GM19455 (cell line): ENCODE measurements at regions not wholly inside any gene's neighbourhood (a gene's known extent, or its start where the extent isn't known, plus 50 kb on each side); places are given as distances from the start of the nearest gene placed in this dataset.
"Not testable (repeated sequence)": the region's sequence is repeated elsewhere in the genome, so short reads cannot be mapped to it uniquely, and the experiment has no call there.

Experiments used
- ATAC-seq: cut with Tn5 transposase; IDR thresholded peaks from one replicate; pipeline ENCODE4 v1.9.1; 2021; ENCODE audit not compliant: unreplicated experiment

DNA sequence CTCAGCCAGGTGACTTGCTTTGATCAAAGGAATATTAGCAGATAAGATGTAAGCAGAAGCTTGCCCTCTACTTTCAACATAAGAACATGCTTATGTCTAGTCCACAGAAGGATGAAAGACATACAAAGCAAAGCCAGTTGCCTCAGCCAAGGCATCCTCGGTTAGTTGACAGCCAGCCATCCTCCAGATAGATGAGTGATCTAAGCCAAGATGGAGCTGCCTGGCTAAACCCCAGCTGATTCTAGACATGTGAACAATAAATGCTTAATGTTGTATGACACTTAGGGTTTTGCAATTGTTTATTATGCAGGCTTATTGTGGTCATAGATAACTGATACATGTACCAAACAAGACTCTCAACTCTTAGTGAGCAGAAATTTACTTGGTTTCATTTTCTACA is 157.6 kb upstream of the TMTC2 start:
- ATAC-seq = no peak

DNA sequence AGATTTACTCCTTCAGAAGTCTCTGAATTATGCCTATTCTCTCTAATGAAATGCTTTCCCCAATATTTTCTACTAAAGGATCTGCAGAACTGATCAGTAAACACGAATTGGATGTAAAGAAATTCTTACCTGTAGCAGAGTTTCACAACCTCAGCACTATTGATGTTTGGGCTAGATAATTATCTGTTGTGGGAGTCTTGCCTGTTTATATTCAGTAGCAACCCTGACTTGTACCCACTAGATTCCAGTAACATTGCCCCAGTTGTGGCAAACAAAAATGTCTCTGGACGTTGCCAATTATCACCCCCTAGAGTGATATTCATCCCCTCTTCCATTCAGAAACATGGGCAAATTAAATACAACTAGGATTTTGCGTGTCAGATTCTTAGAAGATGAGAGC is 156.8 kb upstream of the TMTC2 start:
- ATAC-seq = no peak

DNA sequence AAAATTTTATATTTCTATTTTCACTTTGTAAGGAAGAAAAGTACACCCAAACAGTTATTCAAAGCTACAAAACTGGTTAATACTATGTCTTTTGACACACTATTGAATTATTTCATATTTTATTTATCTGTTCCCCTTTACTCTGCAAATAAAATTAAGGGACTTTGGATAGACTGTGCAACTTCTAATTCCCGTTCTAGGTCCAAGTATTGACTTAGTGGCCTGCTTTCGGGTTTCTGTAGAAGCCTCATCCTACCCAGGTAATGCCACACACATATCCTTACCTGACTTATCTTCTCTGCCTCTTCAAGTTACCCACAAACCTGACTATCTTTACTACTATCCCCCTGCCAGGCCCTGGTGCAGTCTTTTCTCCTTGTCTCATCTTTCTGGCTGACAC is 156.3 kb upstream of the TMTC2 start:
- ATAC-seq = no peak

DNA sequence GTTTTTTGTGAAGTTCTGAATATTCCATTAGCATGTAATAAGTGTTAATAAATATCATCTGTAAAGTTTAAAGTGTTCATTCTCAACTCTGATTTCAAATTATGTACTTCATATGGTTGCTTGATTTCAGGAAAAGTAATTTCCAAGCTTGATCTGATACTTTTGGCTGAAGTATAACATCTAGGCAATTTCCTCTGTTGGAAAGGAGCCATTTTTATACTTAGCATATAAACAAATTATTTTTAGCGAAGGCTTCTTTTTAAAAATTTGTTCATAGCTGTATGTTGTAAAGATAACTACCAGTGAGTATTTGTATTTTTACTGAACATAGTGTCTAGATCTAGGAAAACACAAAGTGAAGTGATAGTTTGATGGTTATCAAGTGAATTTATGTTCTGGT is 153.4 kb upstream of the TMTC2 start:
- no peak for ATAC-seq

DNA sequence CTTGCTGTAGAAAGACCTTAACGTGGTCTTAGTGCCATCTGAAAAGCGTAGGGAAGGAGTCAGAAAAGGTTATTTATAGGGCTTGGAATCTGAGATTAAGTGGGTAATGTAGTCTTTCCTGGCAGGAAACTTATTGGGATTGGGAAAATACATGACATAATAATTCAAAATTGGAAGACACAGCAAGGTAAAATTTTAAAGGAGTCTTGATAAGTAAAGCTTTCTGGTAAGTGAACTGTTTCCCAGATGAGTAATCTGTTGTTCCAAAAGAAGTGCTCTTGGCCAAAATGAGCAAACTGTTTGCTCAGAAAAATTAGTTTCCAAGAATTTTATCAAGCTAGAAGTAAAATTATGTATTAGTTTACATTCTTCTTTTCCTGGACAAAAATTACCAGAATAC is 149.3 kb upstream of the TMTC2 start:
- no peak for ATAC-seq

DNA sequence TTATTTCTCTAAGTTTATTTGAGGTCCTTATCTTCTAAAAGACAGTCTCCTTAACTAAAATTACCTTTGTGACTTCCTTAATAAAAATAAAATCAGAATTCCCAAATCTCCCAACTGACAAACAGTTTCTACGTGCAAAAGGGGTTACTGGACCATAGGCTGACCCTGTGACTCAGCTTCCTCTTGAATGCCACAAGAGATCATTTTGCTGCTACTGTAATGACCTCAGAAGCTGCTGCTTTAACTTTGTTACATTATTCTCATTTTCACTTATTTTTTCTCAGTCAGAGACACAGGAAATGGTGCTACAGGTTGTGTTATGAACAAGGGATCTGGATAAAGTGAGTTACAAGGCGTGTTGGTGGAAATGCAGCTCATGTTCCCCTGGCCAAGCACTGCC is 132.2 kb upstream of the TMTC2 start:
- no peak for ATAC-seq

DNA sequence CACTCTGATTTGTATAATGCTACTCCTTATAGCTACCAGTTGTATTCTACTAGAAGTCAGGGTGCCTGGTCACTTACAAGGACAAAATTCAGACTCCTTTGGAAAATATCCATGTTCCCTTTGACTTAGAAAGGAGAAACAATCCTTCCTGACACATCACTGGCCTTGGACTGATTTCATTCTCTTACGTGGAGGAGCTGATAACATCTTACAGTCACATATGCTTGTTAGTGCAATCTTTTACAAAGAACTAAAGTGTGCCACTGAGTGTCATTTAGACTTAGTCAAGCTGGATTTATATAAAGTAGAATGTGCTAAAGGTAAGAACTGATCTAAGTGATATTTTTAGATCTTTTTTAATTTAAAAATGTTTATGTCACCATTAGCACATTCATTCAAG is 131.0 kb upstream of the TMTC2 start:
- ATAC-seq = no peak

DNA sequence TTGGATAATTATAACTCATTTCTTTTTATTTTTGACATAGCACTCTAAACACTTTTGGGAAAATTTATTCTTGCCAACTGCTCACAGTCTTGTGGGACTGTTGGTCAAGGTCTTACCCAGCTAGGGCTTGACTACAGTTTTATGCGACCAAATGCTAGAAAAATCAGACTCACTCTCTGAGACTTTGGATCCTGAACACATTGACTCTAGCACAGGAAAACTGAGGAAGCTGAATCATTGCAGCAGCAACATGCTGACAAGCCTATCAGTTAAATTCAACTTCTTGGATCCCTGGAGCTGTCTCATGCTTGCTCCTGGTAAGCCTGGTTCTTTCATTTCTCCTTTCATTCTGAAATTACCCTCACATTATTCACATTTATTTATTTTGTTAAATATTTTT is 120.7 kb upstream of the TMTC2 start:
- ATAC-seq = no peak

DNA sequence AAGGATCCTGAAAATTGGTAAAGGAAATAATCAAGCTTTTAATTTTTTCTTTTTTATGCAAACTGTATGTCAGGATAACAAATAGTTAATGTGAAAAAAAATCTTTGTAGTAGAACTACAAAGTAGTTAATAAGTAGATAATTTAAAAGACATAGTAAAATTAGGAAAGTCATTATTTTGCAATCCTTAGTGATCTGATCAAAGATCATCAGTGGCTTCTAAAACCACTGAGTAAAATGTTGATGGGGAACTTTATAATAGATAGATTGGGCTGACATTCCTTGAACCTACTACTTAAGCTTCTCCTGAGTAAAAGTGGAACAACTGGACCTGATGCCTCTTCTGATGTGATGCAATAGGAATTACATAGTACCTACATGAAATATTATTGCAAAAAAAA is 119.0 kb upstream of the TMTC2 start:
- no peak for ATAC-seq

DNA sequence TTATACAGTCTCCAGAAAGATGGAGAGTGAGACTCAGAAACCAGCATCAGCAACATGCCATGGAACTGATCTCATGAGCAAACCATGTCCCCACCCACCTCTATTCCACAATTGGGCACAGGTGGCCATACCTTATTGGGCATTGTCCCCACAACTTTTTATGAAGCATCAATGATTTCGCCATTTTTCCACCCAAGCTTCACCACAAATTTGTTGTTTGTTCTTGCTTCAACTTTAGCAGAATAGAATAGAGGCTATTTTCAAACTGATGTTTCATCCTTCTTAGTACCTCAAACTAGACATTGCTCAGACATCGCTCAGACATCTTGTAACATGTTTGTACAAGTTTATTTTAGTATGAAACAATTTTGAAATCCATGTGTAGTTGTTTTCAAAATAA is 112.5 kb upstream of the TMTC2 start:
- no peak for ATAC-seq

DNA sequence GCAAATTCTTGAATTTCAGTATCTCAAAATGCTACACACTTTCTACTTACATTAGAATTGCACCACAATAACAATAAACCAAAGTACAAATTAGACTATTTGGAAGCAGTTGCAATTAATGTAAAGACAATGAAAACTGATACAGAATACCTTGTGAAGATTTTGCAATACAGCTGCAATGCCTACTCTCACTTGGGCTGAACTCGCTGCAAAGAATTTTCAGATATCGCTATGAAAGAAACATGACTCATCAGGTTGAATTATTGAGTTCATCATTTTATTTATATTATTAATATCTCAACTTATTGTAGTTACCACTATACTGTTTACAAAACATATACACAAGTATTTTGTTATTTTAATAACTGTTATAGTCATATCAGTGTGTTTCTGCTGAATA is 108.0 kb upstream of the TMTC2 start:
- ATAC-seq = no peak

DNA sequence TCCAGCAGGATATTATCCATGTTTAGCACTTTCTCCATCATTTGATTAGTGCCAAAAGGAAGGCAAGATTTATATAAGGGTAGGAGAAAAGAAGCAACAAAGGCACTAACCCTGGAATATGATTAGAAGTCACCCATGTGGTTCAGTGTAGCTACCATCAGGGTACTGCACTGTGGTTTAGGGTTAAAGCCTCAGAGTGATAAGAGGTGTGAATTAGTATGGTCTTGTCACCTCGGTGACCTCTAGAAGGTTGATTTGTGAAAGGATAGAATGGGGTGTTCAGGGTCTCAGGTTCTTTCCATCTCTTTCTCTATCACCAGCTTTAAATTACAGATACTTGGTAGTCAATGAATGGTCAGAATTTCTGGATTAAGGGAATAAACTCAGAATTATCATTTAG is 103.0 kb upstream of the TMTC2 start:
- no peak for ATAC-seq

DNA sequence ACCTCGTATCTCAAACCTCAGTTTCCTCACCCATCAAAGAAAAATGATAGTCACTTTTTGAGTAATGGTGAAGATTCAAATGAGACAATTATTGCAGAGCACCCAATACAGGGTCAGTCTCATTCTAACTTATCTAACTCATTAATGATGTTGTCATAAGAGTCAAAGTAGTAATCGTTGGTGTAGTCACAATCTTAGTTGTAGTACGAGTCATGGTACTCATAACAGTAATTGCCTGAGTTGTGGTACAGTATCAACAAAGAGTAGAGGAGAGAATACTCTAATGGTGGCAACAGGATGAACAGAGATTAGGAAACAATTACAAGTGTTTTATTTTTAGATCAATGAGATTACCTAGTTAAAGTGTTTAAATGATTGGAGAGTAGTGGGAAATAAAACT is 93.6 kb upstream of the TMTC2 start:
- no peak for ATAC-seq

DNA sequence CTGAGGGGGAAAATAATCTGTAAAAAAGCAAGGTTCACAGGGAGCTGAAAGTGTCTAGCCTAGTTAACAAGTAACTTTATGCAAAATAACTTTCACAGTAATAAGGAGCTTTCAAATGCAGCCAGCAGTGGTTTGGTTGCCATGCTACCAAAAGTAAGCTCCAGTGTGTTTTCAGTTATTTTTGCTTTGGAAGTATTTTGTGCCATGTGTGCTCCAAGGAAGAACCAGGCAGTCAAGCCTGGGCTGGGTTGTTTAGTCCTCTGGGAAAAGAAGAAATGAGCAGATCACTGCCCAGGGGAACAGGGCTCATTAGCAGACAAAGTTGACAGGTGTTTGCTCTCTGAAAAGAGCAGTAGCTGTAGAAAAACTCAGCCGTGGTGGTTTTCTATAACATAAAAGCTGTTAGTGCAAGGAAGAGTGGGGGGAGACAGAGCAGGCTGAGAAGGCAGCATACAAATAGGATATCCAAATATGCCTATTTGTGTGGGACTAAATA is 92.8 kb upstream of the TMTC2 start:
- peak; percentile 87 for ATAC-seq

DNA sequence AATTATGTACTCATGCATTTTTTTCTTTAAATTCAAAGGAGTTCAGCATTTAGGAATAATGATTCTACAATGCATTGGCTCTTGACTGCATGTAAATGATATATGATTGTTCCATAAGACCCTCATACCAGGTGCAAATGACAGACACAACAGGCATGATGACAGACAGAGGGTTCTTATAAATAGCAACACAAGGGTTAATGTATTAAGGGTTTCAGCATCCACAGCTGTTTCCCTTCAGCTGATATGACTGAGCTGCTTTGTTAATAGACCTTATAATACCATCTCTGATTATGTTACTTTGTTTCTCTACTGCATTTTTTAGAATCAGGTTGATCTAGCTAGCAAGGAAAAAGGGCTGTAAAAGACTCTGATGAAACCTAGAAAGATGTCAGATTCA is 90.8 kb upstream of the TMTC2 start:
- no peak for ATAC-seq

DNA sequence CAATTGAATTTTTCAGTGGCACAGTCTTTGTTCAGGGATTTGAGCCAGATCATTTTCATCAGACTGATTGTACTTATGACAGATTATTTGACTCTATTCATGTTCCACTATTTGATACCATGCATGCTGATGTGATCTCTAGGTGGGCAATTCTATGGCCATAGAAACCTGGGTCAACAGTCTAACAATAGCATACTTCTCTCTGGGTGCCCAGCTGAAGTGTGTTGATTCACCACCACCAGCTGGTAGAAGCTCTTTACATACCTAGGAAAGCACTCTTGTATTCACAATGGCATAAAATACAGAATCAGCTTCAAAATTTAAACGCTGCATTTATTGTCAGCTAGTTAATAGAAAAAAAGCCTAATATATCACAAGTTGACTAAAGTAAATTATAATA is 90.2 kb upstream of the TMTC2 start:
- no peak for ATAC-seq

DNA sequence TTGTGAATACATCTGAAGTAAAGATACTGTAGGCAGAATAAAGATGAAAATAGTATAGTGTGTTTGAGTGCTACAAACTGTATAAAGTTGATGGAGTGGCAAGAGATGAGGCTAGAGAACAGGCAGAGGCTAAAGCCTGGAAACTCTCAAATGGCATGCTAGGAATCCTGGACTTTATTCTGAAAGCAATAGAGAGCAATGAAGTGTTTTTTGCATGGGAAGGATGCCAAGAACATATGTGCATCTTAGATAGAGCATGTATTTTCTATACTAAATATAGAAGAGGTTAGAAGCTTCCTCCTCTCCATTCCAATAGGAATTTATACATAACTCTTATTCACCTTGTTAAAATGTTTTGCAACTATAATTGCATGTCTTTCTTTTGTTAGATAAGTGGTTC is 86.3 kb upstream of the TMTC2 start:
- ATAC-seq = no peak

DNA sequence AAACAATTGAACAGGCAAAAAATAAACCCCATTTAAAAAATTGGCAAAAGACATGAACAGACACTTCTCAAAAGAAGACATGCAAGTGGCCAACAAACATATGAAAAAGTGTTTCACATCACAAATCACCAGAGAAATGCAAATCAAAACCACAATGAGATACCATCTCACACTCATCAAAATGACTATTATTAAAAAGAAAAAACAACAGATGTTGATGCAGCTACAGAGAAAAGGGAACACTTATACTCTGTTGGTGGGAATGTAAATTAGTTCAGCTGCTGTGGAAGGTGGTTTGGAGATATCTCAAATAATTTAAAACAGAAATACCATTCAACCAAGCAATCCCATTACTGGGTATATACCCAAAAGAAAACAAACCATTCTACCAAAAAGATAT is 83.1 kb upstream of the TMTC2 start:
- ATAC-seq = not testable (repeated sequence)

DNA sequence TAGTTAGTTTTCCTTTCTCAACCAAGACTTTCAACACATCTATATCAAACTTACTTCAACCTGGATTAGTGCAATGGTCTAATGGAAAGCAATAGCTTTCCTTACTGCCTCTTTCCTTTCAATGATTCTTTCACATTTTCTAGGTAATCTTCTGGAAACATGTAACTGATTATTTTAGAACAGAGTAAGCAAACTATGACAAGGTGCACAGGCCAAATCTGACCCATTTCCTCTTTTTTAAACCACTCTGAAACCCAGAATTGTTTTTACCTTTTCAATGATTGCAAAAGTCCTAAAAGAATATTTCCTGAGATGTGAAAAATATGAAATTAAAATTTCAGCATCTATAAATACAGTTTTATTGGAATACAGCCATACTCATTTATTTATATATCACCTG is 81.6 kb upstream of the TMTC2 start:
- no peak for ATAC-seq

DNA sequence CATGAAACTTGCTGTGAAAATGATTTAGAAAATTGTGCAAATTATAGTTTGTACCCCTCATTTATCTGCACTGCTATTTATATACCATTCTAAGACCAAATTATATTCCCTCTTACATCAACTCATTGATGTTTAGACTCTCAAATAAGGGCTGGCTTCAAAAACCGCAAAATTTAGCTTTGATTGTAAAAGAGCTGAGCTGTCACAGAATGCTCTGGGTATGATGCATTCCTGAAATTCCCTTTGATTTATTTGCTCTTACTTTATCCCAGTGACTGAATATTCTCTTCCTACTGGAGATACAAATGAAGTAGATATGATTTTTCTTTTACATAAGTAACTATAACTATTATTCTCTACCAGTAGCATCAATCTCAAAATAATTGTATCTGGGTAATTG is 78.0 kb upstream of the TMTC2 start:
- no peak for ATAC-seq

DNA sequence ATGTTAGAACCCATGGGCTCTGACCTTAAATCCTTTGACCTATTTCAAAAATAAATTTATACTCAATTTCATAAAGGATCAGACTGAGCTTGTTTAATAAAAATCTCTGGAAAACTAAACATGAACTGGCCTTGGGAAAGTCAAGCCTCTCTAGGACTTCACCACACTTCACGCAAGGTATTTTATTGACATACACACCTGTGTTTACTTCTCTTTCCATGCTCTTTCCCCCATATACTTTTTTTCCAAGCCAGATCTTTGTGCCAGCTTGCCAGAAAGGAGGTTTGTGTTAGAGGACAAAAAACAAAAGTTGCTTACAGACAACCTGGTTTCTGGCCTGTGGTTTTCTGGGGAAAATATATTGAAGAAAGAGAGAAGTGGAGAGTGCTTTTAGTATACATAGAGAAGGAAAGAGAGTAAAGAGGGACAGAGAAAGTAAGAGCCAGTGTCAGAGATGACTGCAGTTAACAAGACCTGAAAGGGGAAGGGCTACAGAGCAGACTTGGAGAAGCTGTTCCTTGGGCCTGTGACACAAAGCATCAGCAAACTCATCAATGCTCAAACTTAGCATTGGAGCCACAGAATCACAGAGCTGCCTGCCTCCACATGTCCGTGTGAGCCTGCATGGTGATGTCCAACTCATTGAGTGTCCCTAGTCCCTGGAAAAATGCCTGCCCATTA is 77.3 kb upstream of the TMTC2 start:
- no peak for ATAC-seq

DNA sequence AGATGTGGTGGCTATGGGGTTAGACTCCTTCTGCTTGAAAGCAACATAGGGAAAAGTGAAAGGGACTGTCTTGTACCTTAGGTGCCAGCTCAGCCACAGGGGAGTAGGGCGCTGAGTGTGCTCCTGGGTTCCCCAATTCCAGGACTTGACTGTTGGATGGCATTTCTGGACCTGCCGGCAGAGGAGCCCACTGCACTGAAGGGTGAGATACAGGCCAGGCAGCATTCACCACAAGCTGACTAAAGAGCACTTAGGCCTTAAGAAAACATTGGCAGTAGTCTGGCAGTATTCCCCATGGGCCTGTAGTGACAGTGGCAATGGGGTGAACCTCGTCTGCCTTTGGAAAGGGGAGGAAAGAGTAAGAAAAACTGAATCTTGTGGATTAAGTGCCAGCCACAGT is 67.1 kb upstream of the TMTC2 start:
- no peak for ATAC-seq

DNA sequence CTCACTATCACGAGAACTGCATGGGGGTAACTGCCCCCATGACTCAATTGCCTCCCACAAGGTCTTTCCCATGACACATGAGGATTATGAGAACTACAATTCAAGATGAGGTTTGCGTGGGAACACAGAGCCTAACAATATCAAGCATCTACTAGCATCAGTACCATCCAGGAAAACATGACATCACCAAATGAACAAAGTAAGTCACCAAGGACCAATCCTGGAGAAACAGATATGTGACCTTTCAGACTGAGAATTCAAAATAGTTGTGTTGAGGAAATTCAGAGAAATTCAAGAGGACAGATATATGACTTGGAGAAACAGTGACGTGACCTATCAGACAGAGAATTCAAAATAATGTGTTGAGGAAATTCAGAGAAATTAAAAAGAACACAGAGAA is 65.8 kb upstream of the TMTC2 start:
- ATAC-seq = no peak

DNA sequence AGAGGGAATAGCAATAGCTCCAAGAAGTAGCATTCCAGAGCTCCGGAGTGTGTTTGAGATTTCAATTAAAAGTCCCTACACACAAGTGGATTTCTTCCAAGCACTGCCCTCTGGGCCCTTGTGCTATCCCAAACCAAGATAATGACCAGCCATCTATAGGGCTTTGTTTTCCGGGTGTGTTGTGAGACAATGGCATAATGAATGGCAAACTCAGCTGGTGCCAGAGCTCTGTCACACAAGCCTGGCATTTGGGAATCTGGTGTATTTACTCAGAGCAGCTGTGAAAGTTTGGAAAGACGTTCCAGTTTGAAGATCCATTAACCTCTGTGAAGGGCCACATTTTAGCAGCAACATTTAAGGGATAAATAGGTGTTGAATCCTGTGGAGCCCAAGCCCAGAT is 61.2 kb upstream of the TMTC2 start:
- no peak for ATAC-seq
